ENCODE measurements at regions not wholly inside any gene's neighbourhood (a gene's known extent, or its start where the extent isn't known, plus 50 kb on each side); places are given as distances from the start of the nearest gene placed in this dataset.

- TF ChIP-seq EZH2phosphoT487 (IDR thresholded peaks at IDR 0.05; ENCODE audit: borderline replicate concordance), result no peak
- TF ChIP-seq, protein P1, sequence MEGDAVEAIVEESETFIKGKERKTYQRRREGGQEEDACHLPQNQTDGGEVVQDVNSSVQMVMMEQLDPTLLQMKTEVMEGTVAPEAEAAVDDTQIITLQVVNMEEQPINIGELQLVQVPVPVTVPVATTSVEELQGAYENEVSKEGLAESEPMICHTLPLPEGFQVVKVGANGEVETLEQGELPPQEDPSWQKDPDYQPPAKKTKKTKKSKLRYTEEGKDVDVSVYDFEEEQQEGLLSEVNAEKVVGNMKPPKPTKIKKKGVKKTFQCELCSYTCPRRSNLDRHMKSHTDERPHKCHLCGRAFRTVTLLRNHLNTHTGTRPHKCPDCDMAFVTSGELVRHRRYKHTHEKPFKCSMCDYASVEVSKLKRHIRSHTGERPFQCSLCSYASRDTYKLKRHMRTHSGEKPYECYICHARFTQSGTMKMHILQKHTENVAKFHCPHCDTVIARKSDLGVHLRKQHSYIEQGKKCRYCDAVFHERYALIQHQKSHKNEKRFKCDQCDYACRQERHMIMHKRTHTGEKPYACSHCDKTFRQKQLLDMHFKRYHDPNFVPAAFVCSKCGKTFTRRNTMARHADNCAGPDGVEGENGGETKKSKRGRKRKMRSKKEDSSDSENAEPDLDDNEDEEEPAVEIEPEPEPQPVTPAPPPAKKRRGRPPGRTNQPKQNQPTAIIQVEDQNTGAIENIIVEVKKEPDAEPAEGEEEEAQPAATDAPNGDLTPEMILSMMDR (conservative IDR thresholded peaks at IDR 0.05; ENCODE audit: low read length), result no peak
Measured at GRCh38 chr21:18104802-18105201, 139.8 kb upstream of the CHODL start.

Measured in Loucy (cell line).